ENCODE measurements at regions not wholly inside any gene's neighbourhood (a gene's known extent, or its start where the extent isn't known, plus 50 kb on each side); places are given as distances from the start of the nearest gene placed in this dataset.
"Not testable (repeated sequence)": the region's sequence is repeated elsewhere in the genome, so short reads cannot be mapped to it uniquely, and the experiment has no call there.

GRCh38 chr2:180601016-180601415 lies 379.4 kb upstream of the UBE2E3 start:
- Histone ChIP-seq H3K27me3 (no peaks in the 10 kb centered on the region), H3K9me3 (no peaks in the 10 kb centered on the region), H3K27ac (no peak overlapping the region), H3K36me3 (ENCODE audit: low read depth, missing control alignments) (no peaks in the 10 kb centered on the region), H3K4me1 (no peaks in the 10 kb centered on the region), H3K4me3 (no peak overlapping the region)
- intact Hi-C loops (cut with DNase I; ENCODE audit: low total_unique reads), result no loop called here
- no peak for TF ChIP-seq CTCF (IDR thresholded peaks at IDR 0.05)
- WGBS, 2 donors, result 55 to 61% methylated on average over 1 of the region's 1 CpG
- DNase-seq, result no peak

DNA sequence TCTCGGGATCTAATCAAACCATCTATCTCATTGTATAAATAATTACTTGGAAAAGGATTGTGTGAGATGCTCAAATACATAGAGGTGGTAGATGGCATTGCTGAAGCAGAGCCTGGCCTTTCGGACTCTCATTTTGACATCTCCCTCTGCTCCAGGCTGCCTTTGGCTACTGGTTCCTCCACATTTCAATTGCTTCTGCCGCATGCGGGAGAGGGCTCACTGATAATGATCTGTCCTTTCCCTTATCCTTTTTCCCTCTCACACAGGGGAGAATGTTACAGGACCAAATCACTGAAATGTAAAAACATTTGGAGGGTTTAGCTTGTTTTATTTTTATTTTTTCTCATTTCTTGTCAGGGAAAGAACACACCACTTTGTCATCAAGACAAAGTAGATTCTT lies 380.6 kb upstream of the UBE2E3 start:
- H3K36me3 ChIP-seq (ENCODE audit: low read depth, missing control alignments), result no peaks in the 10 kb centered on the region
- 91 to 96% methylated on average over 4 of the region's 4 CpGs for WGBS, 2 donors
- intact Hi-C loops (cut with DNase I; ENCODE audit: low total_unique reads), result no loop called here
- no peaks in the 10 kb centered on the region for H3K4me1 ChIP-seq
- no peaks in the 10 kb centered on the region for H3K9me3 ChIP-seq
- no peak overlapping the region for H3K4me3 ChIP-seq
- H3K27ac ChIP-seq, result no peak overlapping the region
- no peak for DNase-seq
- TF ChIP-seq POLR2A (IDR thresholded peaks at IDR 0.05) (no peak), CTCF (IDR thresholded peaks at IDR 0.05) (no peak)
- H3K27me3 ChIP-seq, result no peaks in the 10 kb centered on the region

GRCh38 chr2:180597179-180597578 lies 383.2 kb upstream of the UBE2E3 start:
- no peak overlapping the region for H3K27ac ChIP-seq
- DNase-seq, result no peak
- 89 to 94% methylated on average over 2 of the region's 2 CpGs for WGBS, 2 donors
- H3K36me3 ChIP-seq (ENCODE audit: low read depth, missing control alignments), result no peaks in the 10 kb centered on the region
- intact Hi-C loops (cut with DNase I; ENCODE audit: low total_unique reads), result no loop called here
- no peaks in the 10 kb centered on the region for H3K4me1 ChIP-seq
- TF ChIP-seq POLR2A (IDR thresholded peaks at IDR 0.05) (no peak), CTCF (IDR thresholded peaks at IDR 0.05) (no peak)
- no peaks in the 10 kb centered on the region for H3K27me3 ChIP-seq
- no peaks in the 10 kb centered on the region for H3K9me3 ChIP-seq
- no peak overlapping the region for H3K4me3 ChIP-seq

DNA sequence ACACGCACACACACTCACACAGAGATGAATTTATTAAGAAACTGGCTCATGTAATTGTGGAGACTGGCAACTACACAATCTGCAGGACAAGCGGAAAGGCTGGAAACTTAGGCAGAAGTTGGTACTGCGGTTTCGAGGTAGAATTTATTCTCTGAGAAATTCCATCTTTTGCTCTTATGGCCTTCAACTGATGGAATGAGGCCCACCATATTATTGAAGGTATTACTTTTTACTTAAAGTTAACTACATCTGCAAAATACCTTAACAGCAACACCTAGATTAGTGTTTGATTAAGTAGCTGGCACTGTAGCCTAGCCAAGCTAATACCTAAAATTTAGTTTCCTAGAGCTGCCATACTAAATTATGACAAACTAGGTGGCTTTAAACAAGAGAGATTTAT lies 384.0 kb upstream of the UBE2E3 start:
- Histone ChIP-seq H3K27me3 (no peaks in the 10 kb centered on the region), H3K4me1 (no peaks in the 10 kb centered on the region), H3K27ac (no peak overlapping the region), H3K4me3 (no peak overlapping the region), H3K36me3 (ENCODE audit: low read depth, missing control alignments) (no peaks in the 10 kb centered on the region), H3K9me3 (no peaks in the 10 kb centered on the region)
- TF ChIP-seq CTCF (IDR thresholded peaks at IDR 0.05) (no peak), POLR2A (IDR thresholded peaks at IDR 0.05) (no peak)
- WGBS, 2 donors, result 93 to 94% methylated on average over 4 of the region's 4 CpGs
- DNase-seq, result no peak
- intact Hi-C loops (cut with DNase I; ENCODE audit: low total_unique reads), result no loop called here

- H3K4me3 ChIP-seq, result no peak overlapping the region
- no peaks in the 10 kb centered on the region for H3K36me3 ChIP-seq (ENCODE audit: low read depth, missing control alignments)
- DNase-seq, result no peak
- H3K9me3 ChIP-seq, result no peaks in the 10 kb centered on the region
- TF ChIP-seq CTCF (IDR thresholded peaks at IDR 0.05) (no peak), POLR2A (IDR thresholded peaks at IDR 0.05) (no peak)
- no peaks in the 10 kb centered on the region for H3K4me1 ChIP-seq
- no peaks in the 10 kb centered on the region for H3K27me3 ChIP-seq
- 95 to 96% methylated on average over 1 of the region's 1 CpG for WGBS, 2 donors
- no peak overlapping the region for H3K27ac ChIP-seq
- intact Hi-C loops (cut with DNase I; ENCODE audit: low total_unique reads), result no loop called here
Observed at GRCh38 chr2:180591947-180592346, 388.5 kb upstream of the UBE2E3 start.

- H3K36me3 ChIP-seq (ENCODE audit: low read depth, missing control alignments); DNase-seq; H3K27ac ChIP-seq; H3K4me3 ChIP-seq; H3K27me3 ChIP-seq; intact Hi-C loops (cut with DNase I; ENCODE audit: low total_unique reads); H3K4me1 ChIP-seq; H3K9me3 ChIP-seq: not testable (repeated sequence)
- 76 to 81% methylated on average over 10 to 11 of the region's 11 CpGs for WGBS, 2 donors
Observed at GRCh38 chr2:180591093-180591781, 389.2 kb upstream of the UBE2E3 start.
